Kidney epithelial cell (primary cell): ENCODE measurements at regions not wholly inside any gene's neighbourhood (a gene's known extent, or its start where the extent isn't known, plus 50 kb on each side); places are given as distances from the start of the nearest gene placed in this dataset.

Experiments
- DNase-seq: peaks from one replicate; pipeline ENCODE4 v3.0.0-alpha.2; 2010; ENCODE audit warnings: low read depth
- H3K27me3 ChIP-seq: 2 replicates; pipeline ENCODE4 v1.6.0; 2011; ENCODE audit warnings: low read length; ENCODE audit not compliant: control insufficient read depth, insufficient read depth
- H3K36me3 ChIP-seq: 2 replicates; pipeline ENCODE4 v1.5.1; 2011; ENCODE audit warnings: low read length; ENCODE audit not compliant: control insufficient read depth, insufficient read depth
- H3K4me3 ChIP-seq: 2 replicates; pipeline ENCODE4 v1.5.1; 2011; ENCODE audit warnings: low read depth, mild to moderate bottlenecking, control low read depth, low read length
- CTCF ChIP-seq: IDR thresholded peaks from 2 replicates; pipeline ENCODE4 v1.5.1; 2011; ENCODE audit warnings: mild to moderate bottlenecking, moderate library complexity, low read length, control low read depth, inconsistent platforms; ENCODE audit not compliant: insufficient read depth, poor library complexity, severe bottlenecking

GRCh38 chr14:94921456-94921855, 151.5 kb upstream of the GSC start:
- no peaks in the 10 kb centered on the region for H3K36me3 ChIP-seq
- H3K27me3 ChIP-seq = no peaks in the 10 kb centered on the region
- no peak overlapping the region for H3K4me3 ChIP-seq
- no peak for DNase-seq
- no peak for TF ChIP-seq CTCF

DNA sequence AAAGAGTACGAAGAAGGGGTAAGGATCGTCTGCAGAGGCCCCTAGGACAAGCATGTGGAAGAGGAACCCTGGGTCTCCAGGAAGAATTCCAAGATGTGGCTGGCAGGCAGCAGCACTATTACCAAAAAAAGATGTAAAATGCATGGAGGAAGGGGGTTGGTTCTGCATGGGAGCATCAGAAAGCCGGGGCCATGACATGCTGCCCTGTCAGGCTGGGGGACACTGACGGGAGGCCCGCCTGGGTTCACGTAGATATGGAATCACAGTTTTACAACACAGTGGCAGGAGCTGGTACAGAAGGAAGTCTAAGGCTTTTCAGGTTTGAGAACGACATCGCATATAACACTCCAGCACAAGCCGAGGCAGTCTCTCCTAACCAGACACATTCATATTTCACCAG, 150.0 kb upstream of the GSC start:
- no peak for TF ChIP-seq CTCF
- no peak for DNase-seq
- Histone ChIP-seq H3K4me3 (no peak overlapping the region), H3K27me3 (no peaks in the 10 kb centered on the region), H3K36me3 (no peaks in the 10 kb centered on the region)

GRCh38 chr14:94918896-94919295, 149.0 kb upstream of the GSC start:
- no peaks in the 10 kb centered on the region for H3K27me3 ChIP-seq
- DNase-seq = no peak
- no peak for TF ChIP-seq CTCF
- no peak overlapping the region for H3K4me3 ChIP-seq
- H3K36me3 ChIP-seq = no peaks in the 10 kb centered on the region

DNA sequence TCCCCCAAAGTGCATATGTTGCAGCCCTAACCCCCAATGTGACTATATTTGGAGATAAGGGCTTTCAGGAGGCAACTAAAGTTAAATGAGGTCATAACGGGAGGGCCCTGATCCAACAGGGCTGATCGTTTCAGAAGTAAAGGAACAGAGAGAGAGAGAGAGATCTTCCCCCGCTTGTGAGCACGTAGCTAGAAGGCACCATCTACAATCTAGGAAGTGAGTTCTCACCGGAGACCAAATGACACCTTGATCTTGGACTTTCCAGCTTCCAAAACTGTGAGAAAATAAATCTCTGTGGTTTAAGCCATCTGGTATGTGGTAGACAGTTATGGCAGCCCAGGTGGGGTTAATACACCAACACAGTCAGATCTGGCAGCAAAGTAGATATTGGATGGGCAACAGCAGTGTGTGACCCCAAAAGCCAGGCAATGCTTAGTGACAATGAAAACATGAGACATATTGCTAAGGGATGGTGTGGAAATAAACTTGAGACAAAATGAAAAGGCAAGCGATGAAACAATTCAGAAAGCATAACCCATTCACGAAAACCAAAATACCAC, 147.2 kb upstream of the GSC start:
- Histone ChIP-seq H3K27me3 (no peaks in the 10 kb centered on the region), H3K4me3 (no peak overlapping the region), H3K36me3 (no peaks in the 10 kb centered on the region)
- no peak for DNase-seq
- TF ChIP-seq CTCF = no peak

DNA sequence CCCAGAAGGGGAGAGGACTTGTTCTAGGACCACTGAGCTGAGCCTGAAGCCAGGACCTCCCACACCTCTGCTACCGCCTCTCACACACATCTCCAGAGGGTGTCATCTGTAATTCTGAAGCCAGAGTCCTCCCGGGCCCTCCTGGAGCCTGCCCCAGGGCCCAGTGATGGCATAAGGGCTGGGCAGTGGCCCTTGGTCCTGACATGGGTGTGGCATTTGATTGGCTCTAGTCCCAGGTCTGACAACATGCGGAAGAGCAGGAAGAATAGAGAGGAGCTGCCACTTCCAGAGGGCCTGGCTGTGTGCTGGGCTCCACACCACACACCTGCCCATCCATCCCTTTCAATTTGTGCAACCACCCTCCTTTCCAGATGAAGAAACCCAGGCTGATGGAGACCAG, 144.3 kb upstream of the GSC start:
- no peak for DNase-seq
- no peak for TF ChIP-seq CTCF
- Histone ChIP-seq H3K36me3 (no peaks in the 10 kb centered on the region), H3K4me3 (no peak overlapping the region), H3K27me3 (no peaks in the 10 kb centered on the region)

GRCh38 chr14:94907626-94908261, 137.8 kb upstream of the GSC start:
- no peak for TF ChIP-seq CTCF
- Histone ChIP-seq H3K36me3 (no peaks in the 10 kb centered on the region), H3K27me3 (peaks cover 5% of the 10 kb centered on the region), H3K4me3 (no peak overlapping the region)
- DNase-seq = no peak
